ENCODE measurements at regions not wholly inside any gene's neighbourhood (a gene's known extent, or its start where the extent isn't known, plus 50 kb on each side); places are given as distances from the start of the nearest gene placed in this dataset.

- TF ChIP-seq CTCF (IDR thresholded peaks at IDR 0.05) (no peak), POLR2AphosphoS5 (IDR thresholded peaks at IDR 0.05; ENCODE audit: low read depth, low read length) (no peak), REST (IDR thresholded peaks at IDR 0.05; ENCODE audit: insufficient read depth in 1 of 2, low read depth in 2 of 2, low read length in 1 of 2) (no peak)
These were observed 138.1 kb downstream of the NOC3L start for GRCh38 chr10:94224656-94225055.
